ENCODE measurements at regions not wholly inside any gene's neighbourhood (a gene's known extent, or its start where the extent isn't known, plus 50 kb on each side); places are given as distances from the start of the nearest gene placed in this dataset.

DNA sequence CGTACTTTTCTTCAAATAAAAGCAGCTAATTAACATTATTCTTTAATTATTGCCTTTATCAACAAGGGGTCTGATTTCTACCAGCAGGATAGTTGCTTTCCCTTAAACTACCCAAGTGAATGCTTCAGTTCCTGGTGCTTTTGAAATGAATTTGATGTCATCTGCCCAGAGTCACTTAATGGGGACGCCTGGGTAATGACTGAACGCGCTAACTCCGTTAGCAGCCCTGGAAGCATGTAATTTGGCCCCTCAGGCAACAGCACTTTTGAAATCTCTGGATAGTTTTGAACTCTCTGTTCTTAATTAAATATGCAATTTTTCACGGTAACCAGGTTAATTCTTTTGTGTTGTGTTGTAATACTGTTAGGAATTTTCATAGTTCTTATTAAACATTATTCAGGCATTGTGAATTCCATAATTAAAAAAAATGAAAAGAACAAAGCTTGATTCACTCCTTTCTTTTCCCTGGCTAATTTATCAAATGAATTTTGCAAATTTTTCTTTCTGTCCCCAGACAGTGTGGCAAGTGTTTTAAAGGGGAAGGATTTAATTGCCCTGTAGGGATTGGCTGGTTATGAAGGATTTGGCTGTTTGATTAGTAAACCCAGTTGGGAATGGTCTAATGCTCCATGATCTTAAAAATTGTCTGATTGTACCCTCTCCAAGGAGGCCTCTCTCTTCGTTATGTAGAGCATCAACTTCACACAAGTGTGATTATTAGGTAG lies 137.5 kb upstream of the MYL2 start:
- no peak for TF ChIP-seq HCFC1 (IDR thresholded peaks at IDR 0.05; ENCODE audit: low read length)
- no peak for TF ChIP-seq MEF2A (IDR thresholded peaks at IDR 0.05; ENCODE audit: insufficient read depth, low read depth, low read length)
- no peak for TF ChIP-seq STAT1 (conservative IDR thresholded peaks at IDR 0.05)
- no peak for TF ChIP-seq CHD2 (IDR thresholded peaks at IDR 0.05; ENCODE audit: borderline replicate concordance, low read depth, low read length)
- no peak for TF ChIP-seq EZH2 (IDR thresholded peaks at IDR 0.05; ENCODE audit: borderline replicate concordance, control insufficient read depth, low read depth, low read length)
- TF ChIP-seq ZNF274 (IDR thresholded peaks at IDR 0.05; ENCODE audit: insufficient read depth, insufficient read length) = no peak
- no peak for TF ChIP-seq SPI1 (IDR thresholded peaks at IDR 0.05; ENCODE audit: borderline replicate concordance, insufficient read depth, low read depth, low read length)
- no peak for TF ChIP-seq ESRRA (IDR thresholded peaks at IDR 0.05; ENCODE audit: low read length)
